GM12878 (cell line): ENCODE measurements at regions not wholly inside any gene's neighbourhood (a gene's known extent, or its start where the extent isn't known, plus 50 kb on each side); places are given as distances from the start of the nearest gene placed in this dataset.

Source experiments
- CEBPB ChIP-seq, 2 experiments: fragments of 150-350 bp in 1 of 2; IDR thresholded peaks; 2 replicates each; pipeline ENCODE4 v1.6.1; 2012 to 2014; ENCODE audit warnings: low read depth in 2 of 2, low read length in 2 of 2, borderline replicate concordance in 1 of 2, inconsistent platforms in 1 of 2
- CEBPZ ChIP-seq: fragments of 150-350 bp; IDR thresholded peaks from 2 replicates; pipeline ENCODE4 v1.6.1; 2016; ENCODE audit warnings: low read depth, low read length
- CREB1 ChIP-seq: IDR thresholded peaks from 2 replicates; pipeline ENCODE4 v1.6.1; 2012; ENCODE audit warnings: low read depth, mild to moderate bottlenecking, inconsistent platforms
- EZH2 ChIP-seq: IDR thresholded peaks from 2 replicates; pipeline ENCODE4 v1.6.1; 2012; ENCODE audit warnings: low read depth, mild to moderate bottlenecking, control low read depth, inconsistent platforms, low read length, borderline replicate concordance; ENCODE audit not compliant: control insufficient read depth
- GABPA ChIP-seq: IDR thresholded peaks from 2 replicates; pipeline ENCODE4 v1.6.1; 2014; ENCODE audit warnings: antibody characterized with exemption, low read depth, mild to moderate bottlenecking, inconsistent platforms
- KDM1A ChIP-seq: fragments of 200-600 bp; sonication (generic); IDR thresholded peaks from 2 replicates; pipeline ENCODE4 v1.6.1; 2016; ENCODE audit warnings: borderline replicate concordance
- MTA3 ChIP-seq: IDR thresholded peaks from 2 replicates; pipeline ENCODE4 v1.6.1; 2012; ENCODE audit warnings: low read length, inconsistent platforms, borderline replicate concordance
- POLR2A ChIP-seq: IDR thresholded peaks from 2 replicates; pipeline ENCODE4 v1.6.1; 2011; ENCODE audit warnings: low read depth, mild to moderate bottlenecking, low read length
- SMC3 ChIP-seq: IDR thresholded peaks from 2 replicates; pipeline ENCODE4 v1.6.1; 2011; ENCODE audit warnings: low read length, improper control_type of control experiment, borderline replicate concordance
- SREBF2 ChIP-seq: IDR thresholded peaks from 2 replicates; pipeline ENCODE4 v1.6.1; 2012; ENCODE audit warnings: mild to moderate bottlenecking, low read length
- TAF1 ChIP-seq: IDR thresholded peaks from 2 replicates; pipeline ENCODE4 v1.6.1; 2011; ENCODE audit warnings: mild to moderate bottlenecking, low read depth, low read length, borderline replicate concordance
- TCF3 ChIP-seq: IDR thresholded peaks from 2 replicates; pipeline ENCODE4 v1.6.1; 2012; ENCODE audit warnings: low read depth, mild to moderate bottlenecking, low read length, borderline replicate concordance; ENCODE audit not compliant: insufficient read depth
- TF ChIP-seq, protein P1 (sequence below): IDR thresholded peaks from 2 replicates; pipeline ENCODE4 v1.6.1; 2011; ENCODE audit warnings: borderline replicate concordance, low read depth, mild to moderate bottlenecking, moderate library complexity, mixed read lengths, low read length; ENCODE audit not compliant: insufficient read depth; ENCODE audit errors: extremely low read length

- no peak for TF ChIP-seq CEBPB (IDR thresholded peaks at IDR 0.05; ENCODE audit: borderline replicate concordance in 1 of 2, low read depth in 2 of 2, low read length in 2 of 2)
- TF ChIP-seq, protein P1, sequence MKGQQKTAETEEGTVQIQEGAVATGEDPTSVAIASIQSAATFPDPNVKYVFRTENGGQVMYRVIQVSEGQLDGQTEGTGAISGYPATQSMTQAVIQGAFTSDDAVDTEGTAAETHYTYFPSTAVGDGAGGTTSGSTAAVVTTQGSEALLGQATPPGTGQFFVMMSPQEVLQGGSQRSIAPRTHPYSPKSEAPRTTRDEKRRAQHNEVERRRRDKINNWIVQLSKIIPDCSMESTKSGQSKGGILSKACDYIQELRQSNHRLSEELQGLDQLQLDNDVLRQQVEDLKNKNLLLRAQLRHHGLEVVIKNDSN, result no peak
- no peak for TF ChIP-seq EZH2
- no peak for TF ChIP-seq KDM1A
- no peak for TF ChIP-seq SREBF2
- TF ChIP-seq CEBPZ, result no peak
- no peak for TF ChIP-seq TCF3
- no peak for TF ChIP-seq MTA3
- TF ChIP-seq CREB1, result no peak
- no peak for TF ChIP-seq TAF1
- TF ChIP-seq GABPA, result no peak
- TF ChIP-seq SMC3, result no peak
- no peak for TF ChIP-seq POLR2A
These were observed 257.7 kb upstream of the PMFBP1 start for GRCh38 chr16:72429671-72430081.
